ENCODE measurements at regions not wholly inside any gene's neighbourhood (a gene's known extent, or its start where the extent isn't known, plus 50 kb on each side); places are given as distances from the start of the nearest gene placed in this dataset.

DNA sequence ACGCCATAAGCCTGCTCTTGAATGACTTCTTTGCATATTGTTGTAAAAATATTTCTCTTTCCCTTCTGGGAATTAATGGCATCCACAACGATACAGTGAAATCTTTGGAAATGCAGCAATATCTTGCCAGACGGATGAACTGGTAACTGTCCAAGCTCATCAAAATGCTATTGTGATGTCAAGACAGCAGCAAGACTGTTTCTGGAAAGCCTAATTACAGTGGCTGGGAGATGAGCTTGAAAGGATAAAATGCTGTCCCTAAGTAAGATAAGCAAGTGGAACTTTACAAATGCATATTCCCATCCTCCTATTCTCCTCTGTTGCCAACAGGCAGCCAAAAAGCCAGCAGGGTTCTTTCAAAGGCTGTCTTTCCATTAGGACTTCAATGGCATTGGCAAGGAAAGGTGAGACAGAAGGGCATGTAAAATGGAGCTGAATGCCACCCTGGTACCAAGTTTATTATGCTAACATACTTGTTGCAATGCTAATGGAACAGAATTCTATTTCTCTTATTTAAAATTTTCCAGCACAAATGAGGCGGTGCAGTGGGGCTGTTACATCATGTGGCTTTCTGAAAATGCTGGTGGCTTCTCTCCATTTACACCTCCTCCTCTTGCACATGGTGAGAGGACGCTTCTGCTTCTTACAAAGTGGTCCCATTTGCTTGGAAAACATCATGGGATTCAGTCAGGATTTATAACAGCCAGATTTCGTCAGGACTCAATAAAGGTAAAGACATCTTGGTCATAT, 178.3 kb upstream of the PTER start:
- no peak overlapping the region for H3K4me3 ChIP-seq
- TF ChIP-seq, protein P1, sequence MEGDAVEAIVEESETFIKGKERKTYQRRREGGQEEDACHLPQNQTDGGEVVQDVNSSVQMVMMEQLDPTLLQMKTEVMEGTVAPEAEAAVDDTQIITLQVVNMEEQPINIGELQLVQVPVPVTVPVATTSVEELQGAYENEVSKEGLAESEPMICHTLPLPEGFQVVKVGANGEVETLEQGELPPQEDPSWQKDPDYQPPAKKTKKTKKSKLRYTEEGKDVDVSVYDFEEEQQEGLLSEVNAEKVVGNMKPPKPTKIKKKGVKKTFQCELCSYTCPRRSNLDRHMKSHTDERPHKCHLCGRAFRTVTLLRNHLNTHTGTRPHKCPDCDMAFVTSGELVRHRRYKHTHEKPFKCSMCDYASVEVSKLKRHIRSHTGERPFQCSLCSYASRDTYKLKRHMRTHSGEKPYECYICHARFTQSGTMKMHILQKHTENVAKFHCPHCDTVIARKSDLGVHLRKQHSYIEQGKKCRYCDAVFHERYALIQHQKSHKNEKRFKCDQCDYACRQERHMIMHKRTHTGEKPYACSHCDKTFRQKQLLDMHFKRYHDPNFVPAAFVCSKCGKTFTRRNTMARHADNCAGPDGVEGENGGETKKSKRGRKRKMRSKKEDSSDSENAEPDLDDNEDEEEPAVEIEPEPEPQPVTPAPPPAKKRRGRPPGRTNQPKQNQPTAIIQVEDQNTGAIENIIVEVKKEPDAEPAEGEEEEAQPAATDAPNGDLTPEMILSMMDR (IDR thresholded peaks at IDR 0.05) = no peak
- no peak for TF ChIP-seq POLR2A (IDR thresholded peaks at IDR 0.05)
- no peak for TF ChIP-seq EP300 (IDR thresholded peaks at IDR 0.05; ENCODE audit: low read depth)
- no peak for TF ChIP-seq POLR2AphosphoS5 (IDR thresholded peaks at IDR 0.05)
- no peaks in the 10 kb centered on the region for H3K9me3 ChIP-seq
- intact Hi-C loops (cut with DNase I; ENCODE audit: low total_unique reads) = no loop called here
- H3K27ac ChIP-seq = no peak overlapping the region
- no peaks in the 10 kb centered on the region for H3K27me3 ChIP-seq
- no peaks in the 10 kb centered on the region for H3K36me3 ChIP-seq
- no peak for DNase-seq
- in situ Hi-C loops (cut with MboI; ENCODE audit: low pct_ligation_motif_present in 1 of 4, low pct_unique_long_range_greater_than_20kb in 1 of 4, low sequenced_read_pairs in 3 of 4) = no loop called here
- 58 to 64% methylated on average over 5 to 6 of the region's 6 CpGs for WGBS, 2 donors (ENCODE audit: low coverage in 1 of 2)
- no peaks in the 10 kb centered on the region for H3K4me1 ChIP-seq

DNA sequence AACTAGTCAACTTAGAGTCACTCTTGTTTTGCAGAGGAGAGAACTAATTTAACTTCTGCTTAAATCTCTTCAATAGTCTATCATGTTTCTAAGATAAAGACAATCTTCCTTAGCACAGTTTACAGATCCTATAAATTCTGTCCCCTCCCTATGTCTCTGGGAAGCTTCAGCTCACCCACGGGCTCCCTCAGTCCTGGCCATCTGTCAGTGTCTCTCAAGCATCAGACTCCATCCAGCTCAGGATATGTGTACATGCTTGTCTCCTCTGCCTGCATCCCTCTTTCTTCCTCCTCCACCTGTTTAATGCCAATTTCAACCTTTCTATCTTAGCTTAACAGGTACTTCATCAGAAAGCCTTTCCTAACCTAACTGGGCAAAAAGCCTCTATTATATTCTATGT, 177.1 kb upstream of the PTER start:
- intact Hi-C loops (cut with DNase I; ENCODE audit: low total_unique reads) = no loop called here
- TF ChIP-seq POLR2AphosphoS5 (IDR thresholded peaks at IDR 0.05) (no peak), POLR2A (IDR thresholded peaks at IDR 0.05) (no peak), EP300 (IDR thresholded peaks at IDR 0.05; ENCODE audit: low read depth) (no peak)
- TF ChIP-seq, protein P1 (IDR thresholded peaks at IDR 0.05) = no peak
- in situ Hi-C loops (cut with MboI; ENCODE audit: low pct_ligation_motif_present in 1 of 4, low pct_unique_long_range_greater_than_20kb in 1 of 4, low sequenced_read_pairs in 3 of 4) = no loop called here
- DNase-seq = no peak
- Histone ChIP-seq H3K27ac (no peak overlapping the region), H3K4me3 (no peak overlapping the region), H3K27me3 (no peaks in the 10 kb centered on the region), H3K9me3 (no peaks in the 10 kb centered on the region), H3K36me3 (no peaks in the 10 kb centered on the region), H3K4me1 (no peaks in the 10 kb centered on the region)
- WGBS, 2 donors (ENCODE audit: low coverage in 1 of 2) = 35 to 71% methylated on average over 1 of the region's 1 CpG

DNA sequence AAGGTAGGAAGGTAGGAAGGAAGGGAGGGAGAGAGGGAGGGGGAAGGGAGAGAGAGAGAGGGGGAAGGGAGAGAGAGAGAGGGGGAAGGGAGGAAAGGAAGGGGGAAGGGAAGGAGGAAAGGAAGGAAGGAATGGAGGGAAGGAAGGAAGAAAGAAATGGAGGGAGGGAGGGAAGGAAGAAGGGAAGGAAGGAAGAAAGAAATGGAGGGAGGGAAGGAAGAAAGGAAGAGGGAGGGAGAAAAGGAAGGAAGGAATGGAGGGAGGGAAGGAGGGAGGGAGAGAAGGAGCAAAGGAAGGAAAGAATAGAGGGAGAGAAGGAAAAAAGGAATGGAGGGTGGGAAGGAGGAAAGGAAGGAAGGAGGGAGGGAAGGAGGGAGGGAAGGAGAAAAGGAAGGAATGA, 176.4 kb upstream of the PTER start:
- no peak overlapping the region for H3K27ac ChIP-seq
- H3K4me1 ChIP-seq = no peaks in the 10 kb centered on the region
- no peak for DNase-seq
- no peaks in the 10 kb centered on the region for H3K36me3 ChIP-seq
- no peaks in the 10 kb centered on the region for H3K27me3 ChIP-seq
- in situ Hi-C loops (cut with MboI; ENCODE audit: low pct_ligation_motif_present in 1 of 4, low pct_unique_long_range_greater_than_20kb in 1 of 4, low sequenced_read_pairs in 3 of 4) = no loop called here
- TF ChIP-seq EP300 (IDR thresholded peaks at IDR 0.05; ENCODE audit: low read depth) (no peak), POLR2A (IDR thresholded peaks at IDR 0.05) (no peak), POLR2AphosphoS5 (IDR thresholded peaks at IDR 0.05) (no peak)
- TF ChIP-seq, protein P1 (IDR thresholded peaks at IDR 0.05) = no peak
- H3K9me3 ChIP-seq = no peaks in the 10 kb centered on the region
- no peak overlapping the region for H3K4me3 ChIP-seq
- intact Hi-C loops (cut with DNase I; ENCODE audit: low total_unique reads) = no loop called here

DNA sequence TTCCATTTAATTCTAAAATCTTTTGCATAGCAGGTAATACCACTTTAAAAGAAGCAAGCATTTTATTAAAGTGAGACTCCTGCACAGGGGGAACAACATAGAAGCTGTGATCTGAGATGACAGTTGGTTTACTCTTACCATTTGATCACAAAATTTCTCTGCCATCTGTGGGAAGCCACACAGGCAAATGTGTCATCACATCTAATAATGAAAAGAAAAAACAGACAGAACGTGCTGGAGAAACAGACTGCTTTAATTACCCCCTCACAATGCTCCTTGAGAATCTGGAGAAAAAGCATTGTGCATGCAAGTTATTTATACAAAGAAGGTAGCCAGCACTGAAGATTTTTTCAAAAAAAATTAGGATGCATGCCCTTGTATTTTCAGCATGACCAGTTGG, 165.2 kb upstream of the PTER start:
- in situ Hi-C loops (cut with MboI; ENCODE audit: low pct_ligation_motif_present in 1 of 4, low pct_unique_long_range_greater_than_20kb in 1 of 4, low sequenced_read_pairs in 3 of 4) (no loop called here), intact Hi-C loops (cut with DNase I; ENCODE audit: low total_unique reads) (no loop called here)
- WGBS, 2 donors (ENCODE audit: low coverage in 1 of 2) = 25 to 42% methylated on average over 1 of the region's 1 CpG
- Histone ChIP-seq H3K36me3 (no peaks in the 10 kb centered on the region), H3K4me3 (no peak overlapping the region), H3K27me3 (no peaks in the 10 kb centered on the region), H3K4me1 (no peaks in the 10 kb centered on the region), H3K9me3 (no peaks in the 10 kb centered on the region), H3K27ac (no peak overlapping the region)
- TF ChIP-seq EP300 (IDR thresholded peaks at IDR 0.05; ENCODE audit: low read depth) (no peak), POLR2A (IDR thresholded peaks at IDR 0.05) (no peak), POLR2AphosphoS5 (IDR thresholded peaks at IDR 0.05) (no peak)
- TF ChIP-seq, protein P1 (IDR thresholded peaks at IDR 0.05) = no peak
- DNase-seq = no peak
